ENCODE measurements at regions not wholly inside any gene's neighbourhood (a gene's known extent, or its start where the extent isn't known, plus 50 kb on each side); places are given as distances from the start of the nearest gene placed in this dataset.
"Not testable (repeated sequence)": the region's sequence is repeated elsewhere in the genome, so short reads cannot be mapped to it uniquely, and the experiment has no call there.

DNA sequence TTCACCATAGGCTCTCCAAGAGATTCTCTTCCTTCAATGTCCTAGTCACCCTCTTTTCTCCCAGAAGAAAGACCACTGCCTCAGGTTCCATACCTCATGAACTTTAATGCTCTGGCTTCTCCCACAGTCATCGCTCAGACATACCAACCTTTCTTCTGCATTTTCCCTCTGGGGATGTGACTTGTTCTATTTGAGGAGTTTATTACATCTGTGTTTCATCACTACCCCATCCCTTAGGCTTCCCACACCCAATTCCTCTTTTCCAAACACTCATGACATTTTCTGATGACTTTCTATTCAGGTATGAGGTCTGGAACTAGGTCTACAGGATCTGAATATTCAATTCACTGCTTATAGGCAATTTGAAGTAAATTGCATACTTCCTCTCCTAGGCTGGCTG, 298.6 kb upstream of the MAP2 start:
- no peaks in the 10 kb centered on the region for H3K36me3 ChIP-seq
- H3K4me1 ChIP-seq = no peaks in the 10 kb centered on the region
- intact Hi-C loops (cut with DNase I; ENCODE audit: low total_unique reads) = no loop called here
- no peaks in the 10 kb centered on the region for H3K27me3 ChIP-seq
- no peaks in the 10 kb centered on the region for H3K9me3 ChIP-seq
- no peak for DNase-seq
- H3K27ac ChIP-seq = no peak overlapping the region
- no peak for TF ChIP-seq POLR2A (IDR thresholded peaks at IDR 0.05)
- TF ChIP-seq, protein P1, sequence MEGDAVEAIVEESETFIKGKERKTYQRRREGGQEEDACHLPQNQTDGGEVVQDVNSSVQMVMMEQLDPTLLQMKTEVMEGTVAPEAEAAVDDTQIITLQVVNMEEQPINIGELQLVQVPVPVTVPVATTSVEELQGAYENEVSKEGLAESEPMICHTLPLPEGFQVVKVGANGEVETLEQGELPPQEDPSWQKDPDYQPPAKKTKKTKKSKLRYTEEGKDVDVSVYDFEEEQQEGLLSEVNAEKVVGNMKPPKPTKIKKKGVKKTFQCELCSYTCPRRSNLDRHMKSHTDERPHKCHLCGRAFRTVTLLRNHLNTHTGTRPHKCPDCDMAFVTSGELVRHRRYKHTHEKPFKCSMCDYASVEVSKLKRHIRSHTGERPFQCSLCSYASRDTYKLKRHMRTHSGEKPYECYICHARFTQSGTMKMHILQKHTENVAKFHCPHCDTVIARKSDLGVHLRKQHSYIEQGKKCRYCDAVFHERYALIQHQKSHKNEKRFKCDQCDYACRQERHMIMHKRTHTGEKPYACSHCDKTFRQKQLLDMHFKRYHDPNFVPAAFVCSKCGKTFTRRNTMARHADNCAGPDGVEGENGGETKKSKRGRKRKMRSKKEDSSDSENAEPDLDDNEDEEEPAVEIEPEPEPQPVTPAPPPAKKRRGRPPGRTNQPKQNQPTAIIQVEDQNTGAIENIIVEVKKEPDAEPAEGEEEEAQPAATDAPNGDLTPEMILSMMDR (IDR thresholded peaks at IDR 0.05) = no peak
- H3K4me3 ChIP-seq = no peak overlapping the region

DNA sequence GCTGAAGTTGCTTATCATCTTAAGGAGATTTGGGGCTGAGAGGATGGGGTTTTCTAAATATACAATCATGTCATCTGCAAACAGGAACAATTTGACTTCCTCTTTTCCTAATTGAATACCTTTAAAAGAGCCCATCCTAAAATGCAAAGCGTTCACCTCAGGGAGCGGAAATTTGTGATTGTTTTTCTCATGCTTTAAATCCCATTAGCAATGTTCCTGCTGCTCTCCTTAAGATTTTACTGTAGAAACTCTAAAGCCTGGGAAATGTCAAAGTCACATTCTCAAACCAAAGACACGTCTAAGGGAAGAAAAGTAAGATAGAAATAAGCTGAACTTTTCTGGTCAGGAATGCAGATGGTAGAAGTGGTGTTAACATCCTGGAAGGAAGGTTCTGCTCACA, 285.8 kb upstream of the MAP2 start:
- H3K4me1 ChIP-seq = no peaks in the 10 kb centered on the region
- intact Hi-C loops (cut with DNase I; ENCODE audit: low total_unique reads) = no loop called here
- no peak overlapping the region for H3K4me3 ChIP-seq
- TF ChIP-seq, protein P1 (IDR thresholded peaks at IDR 0.05) = no peak
- no peak for TF ChIP-seq POLR2A (IDR thresholded peaks at IDR 0.05)
- H3K36me3 ChIP-seq = no peaks in the 10 kb centered on the region
- H3K27ac ChIP-seq = no peak overlapping the region
- DNase-seq = no peak
- H3K9me3 ChIP-seq = no peaks in the 10 kb centered on the region
- no peaks in the 10 kb centered on the region for H3K27me3 ChIP-seq

DNA sequence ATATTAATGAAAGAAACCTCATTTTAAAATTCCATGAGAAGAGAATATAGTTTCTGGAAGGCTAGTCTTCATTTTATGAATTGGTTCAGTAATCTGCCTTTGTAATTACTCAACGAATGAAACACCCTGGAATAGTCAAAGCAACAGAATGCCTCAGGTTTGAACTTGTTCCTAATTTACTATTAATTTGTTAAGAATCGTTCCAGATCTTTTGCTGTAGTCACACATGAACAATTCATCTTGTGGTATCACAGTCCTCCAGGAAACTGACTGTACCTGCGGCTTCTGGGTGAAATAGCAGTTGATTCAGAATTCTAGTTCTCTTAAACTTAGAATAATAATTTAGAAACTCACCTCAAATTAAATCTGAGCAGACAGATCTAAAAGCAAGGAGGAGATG, 282.7 kb upstream of the MAP2 start:
- Histone ChIP-seq H3K9me3 (no peaks in the 10 kb centered on the region), H3K27ac (no peak overlapping the region), H3K36me3 (no peaks in the 10 kb centered on the region), H3K27me3 (no peaks in the 10 kb centered on the region), H3K4me3 (no peak overlapping the region), H3K4me1 (no peaks in the 10 kb centered on the region)
- TF ChIP-seq POLR2A (IDR thresholded peaks at IDR 0.05) = no peak
- TF ChIP-seq, protein P1 (IDR thresholded peaks at IDR 0.05) = no peak
- DNase-seq = no peak
- intact Hi-C loops (cut with DNase I; ENCODE audit: low total_unique reads) = no loop called here

DNA sequence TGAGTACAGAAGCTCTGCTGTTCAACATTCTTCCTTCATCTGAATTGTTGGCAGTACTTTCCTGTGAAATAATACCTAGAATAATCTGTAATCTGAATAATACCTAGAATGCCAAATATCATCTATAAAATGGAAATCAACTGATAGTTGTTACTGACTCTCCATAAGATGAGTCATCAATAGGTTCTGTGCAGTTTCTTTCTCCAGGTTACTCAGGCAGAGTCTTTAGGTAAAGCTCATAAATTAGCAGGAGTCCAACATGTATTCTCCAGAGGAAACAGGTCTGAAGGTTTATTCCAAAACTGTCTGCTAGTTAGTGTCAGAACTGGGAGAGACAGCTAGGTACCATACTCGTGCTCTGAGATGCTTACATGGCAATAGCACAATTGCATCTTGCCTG, 282.0 kb upstream of the MAP2 start:
- Histone ChIP-seq H3K36me3 (no peaks in the 10 kb centered on the region), H3K27ac (no peak overlapping the region), H3K4me3 (no peak overlapping the region), H3K4me1 (no peaks in the 10 kb centered on the region), H3K9me3 (no peaks in the 10 kb centered on the region), H3K27me3 (no peaks in the 10 kb centered on the region)
- no peak for DNase-seq
- no peak for TF ChIP-seq POLR2A (IDR thresholded peaks at IDR 0.05)
- TF ChIP-seq, protein P1 (IDR thresholded peaks at IDR 0.05) = no peak
- intact Hi-C loops (cut with DNase I; ENCODE audit: low total_unique reads) = no loop called here

DNA sequence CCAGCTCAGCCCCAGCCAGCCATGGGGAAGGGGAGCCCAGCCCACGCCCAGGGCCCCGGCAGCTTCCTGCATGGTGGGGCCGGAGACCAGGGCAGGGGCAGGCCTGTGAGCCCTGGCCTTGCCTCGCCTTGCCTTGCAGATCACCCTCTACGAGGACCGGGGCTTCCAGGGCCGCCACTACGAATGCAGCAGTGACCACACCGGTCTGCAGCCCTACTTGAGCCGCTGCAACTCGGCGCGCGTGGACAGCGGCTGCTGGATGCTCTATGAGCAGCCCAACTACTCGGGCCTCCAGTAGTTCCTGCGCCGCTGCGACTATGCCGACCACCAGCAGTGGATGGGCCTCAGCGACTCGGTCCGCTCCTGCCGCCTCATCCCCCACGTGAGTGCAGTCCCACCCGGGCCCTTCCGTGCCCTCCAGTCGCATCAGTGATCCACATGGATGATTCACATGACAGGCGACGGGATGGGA, 278.6 kb upstream of the MAP2 start:
- DNase-seq; H3K4me1 ChIP-seq; H3K36me3 ChIP-seq; H3K27ac ChIP-seq; intact Hi-C loops (cut with DNase I; ENCODE audit: low total_unique reads); H3K4me3 ChIP-seq; H3K9me3 ChIP-seq; H3K27me3 ChIP-seq: not testable (repeated sequence)

All from uterus (tissue), 3 donors.